HG03139 (cell line): ENCODE measurements at regions not wholly inside any gene's neighbourhood (a gene's known extent, or its start where the extent isn't known, plus 50 kb on each side); places are given as distances from the start of the nearest gene placed in this dataset.

ENCODE experiments used
- ATAC-seq: cut with Tn5 transposase; IDR thresholded peaks from one replicate; pipeline ENCODE4 v1.9.1; 2021; ENCODE audit not compliant: unreplicated experiment

DNA sequence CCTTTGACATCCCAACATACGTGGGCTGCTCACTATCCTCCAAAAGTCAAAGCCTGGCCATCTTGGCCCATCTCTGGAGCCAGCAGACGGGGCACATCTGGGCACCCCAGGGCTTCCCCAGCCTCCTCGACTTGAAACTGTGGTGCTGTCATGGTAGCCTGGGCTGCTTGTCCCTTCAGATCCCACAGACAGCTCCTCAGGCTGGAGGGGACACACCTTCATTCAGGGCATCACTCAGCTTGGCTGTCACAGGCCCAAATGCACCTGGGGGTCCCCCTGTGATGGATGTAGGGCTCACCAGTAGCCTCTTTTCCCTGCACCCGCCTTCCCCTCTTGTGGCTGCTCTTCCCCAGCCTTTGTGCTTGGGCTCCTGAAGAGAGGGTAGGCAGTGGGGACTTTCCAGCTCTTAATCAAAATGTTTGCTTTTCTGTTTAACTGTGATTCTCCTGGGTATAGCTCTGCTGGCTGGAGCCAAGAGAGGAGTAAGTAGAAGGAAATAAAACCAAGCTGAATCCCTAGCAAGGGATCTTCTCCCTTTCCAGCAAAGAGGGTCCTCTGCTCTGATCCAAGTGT, 92.3 kb downstream of the GYPC start:
- no peak for ATAC-seq

DNA sequence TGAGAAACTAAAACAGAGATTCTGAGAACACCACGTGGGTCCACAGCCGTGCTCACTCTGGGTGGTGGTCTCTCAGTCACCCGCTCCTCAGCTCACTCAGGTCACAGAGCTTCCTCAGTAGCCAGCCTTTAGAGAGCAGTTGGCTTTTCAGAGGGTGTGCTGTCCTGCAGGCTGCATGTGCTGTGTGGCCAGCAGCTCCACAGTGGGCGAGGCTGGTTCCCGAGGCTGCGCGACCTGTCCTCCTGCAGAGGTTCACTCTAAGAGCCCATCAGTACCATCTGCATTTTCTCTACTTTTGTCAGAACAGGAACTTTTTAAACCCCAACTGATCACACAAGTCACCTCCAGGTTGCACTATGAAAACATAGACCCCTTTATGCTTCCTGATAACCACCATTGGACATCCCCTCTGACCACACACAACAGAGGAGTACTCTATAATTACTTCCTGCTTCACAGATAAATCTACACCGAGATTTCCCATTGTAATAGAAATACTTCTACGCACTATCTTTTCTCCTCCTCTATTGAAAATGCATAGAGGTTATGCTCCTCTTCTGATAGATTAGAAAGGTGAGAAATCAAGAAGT, 93.1 kb downstream of the GYPC start:
- no peak for ATAC-seq

DNA sequence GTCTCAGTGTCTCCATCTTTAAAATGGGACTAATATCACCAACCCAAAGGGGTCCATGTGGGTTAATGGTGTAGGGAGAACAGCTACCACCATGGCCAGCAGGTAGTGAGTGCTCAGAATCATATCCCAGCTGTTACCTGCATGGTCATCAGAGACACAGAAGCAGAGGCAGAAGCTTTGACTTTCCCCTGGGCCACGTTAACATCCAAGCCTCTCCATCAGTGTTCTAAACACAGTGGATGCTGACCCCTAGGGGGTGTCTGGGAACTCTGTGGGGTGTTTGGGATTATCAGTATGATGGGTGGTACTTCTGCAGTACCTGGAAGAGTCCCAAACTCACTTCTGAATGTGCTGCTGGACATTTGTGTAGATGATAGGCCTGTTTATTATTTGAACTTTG, 93.6 kb downstream of the GYPC start:
- no peak for ATAC-seq

DNA sequence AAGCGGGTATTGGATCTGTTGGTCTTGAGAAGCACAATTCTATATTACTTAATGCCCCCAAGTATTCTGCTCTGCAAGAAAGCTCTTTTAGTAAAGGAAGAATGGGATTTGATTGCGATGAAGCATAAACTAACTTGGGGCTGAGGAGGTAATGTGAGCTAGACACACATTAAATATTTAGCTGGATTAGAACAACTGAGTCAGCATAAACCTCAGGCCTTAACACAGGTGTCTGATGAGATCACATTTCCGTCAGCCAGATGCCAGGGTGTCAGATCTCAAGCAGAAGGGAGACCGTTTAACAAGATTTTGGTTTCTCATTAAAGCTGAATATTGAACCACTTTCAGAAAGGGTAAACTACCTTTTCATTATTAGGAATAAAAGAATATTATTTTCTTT, 94.5 kb downstream of the GYPC start:
- no peak for ATAC-seq

DNA sequence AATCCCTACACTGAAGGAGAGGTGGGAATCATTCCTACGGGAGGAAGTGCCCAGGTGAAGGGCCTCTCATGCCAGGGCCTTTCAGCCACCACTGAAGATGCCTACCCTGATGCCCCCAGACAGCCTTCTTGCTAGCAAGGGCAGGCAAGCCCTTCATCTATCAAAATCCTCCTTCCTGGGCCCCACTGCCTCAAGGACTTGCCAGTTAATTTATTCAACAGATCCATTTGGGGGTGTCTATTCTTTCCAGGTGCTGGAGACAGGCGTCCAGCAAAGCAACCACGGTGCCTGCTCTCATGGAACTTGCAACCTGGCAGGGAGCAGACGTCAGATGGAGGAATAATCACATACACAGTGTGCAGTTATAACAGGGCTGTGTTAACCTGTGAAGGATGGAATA, 95.5 kb downstream of the GYPC start:
- no peak for ATAC-seq

DNA sequence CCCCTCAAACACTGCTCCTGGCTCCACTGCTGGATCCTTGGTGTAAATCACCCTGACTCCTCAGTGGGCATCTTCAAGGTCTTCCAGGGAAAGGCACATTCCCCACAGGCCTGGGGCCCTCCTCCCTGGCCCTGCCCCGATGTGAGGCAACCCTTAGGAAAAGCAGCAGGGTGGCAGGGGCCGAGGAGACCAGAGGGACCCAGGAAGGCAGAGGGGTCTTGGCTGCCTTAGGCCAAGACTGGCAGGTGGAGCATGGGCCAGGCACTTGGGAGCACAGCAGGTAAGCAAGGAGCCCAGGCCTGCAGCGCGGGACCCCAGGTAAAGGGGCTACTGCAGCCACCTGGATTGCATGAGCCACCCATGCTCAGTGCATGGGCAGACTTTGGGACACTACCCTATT, 96.9 kb downstream of the GYPC start:
- no peak for ATAC-seq

DNA sequence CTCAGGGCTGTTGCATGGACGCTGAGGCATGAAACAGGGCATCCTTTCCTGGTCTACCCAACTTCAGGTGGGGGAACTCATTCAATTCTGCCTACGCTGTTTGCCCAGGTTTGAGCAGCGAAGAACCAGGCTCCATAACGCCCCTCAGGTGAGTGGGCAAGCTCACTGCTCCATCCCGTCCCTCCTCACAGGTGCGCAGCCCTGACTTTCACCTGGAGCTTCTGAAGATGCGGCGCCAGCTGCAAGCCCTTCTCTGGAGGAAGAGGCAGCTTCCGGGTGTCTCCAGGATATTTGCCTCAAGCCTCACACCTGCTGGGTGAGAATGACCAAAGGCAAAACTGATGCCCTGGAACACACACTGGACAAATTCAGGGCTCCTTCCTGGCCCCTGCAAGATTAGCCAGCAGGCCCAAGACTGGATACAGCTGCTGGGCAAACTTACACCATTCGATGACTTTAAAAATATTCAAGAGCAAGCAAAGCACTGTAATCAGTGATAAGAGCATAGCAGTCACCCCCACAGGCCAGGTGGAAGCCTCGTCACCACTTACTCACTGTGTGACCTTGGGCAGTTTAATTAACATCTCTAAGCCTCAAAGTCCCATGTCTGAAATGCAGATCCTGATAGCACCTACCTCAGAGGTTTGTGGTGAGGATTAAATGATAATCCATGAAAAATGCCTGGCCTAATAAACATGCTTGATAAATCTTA, 97.7 kb downstream of the GYPC start:
- no peak for ATAC-seq

DNA sequence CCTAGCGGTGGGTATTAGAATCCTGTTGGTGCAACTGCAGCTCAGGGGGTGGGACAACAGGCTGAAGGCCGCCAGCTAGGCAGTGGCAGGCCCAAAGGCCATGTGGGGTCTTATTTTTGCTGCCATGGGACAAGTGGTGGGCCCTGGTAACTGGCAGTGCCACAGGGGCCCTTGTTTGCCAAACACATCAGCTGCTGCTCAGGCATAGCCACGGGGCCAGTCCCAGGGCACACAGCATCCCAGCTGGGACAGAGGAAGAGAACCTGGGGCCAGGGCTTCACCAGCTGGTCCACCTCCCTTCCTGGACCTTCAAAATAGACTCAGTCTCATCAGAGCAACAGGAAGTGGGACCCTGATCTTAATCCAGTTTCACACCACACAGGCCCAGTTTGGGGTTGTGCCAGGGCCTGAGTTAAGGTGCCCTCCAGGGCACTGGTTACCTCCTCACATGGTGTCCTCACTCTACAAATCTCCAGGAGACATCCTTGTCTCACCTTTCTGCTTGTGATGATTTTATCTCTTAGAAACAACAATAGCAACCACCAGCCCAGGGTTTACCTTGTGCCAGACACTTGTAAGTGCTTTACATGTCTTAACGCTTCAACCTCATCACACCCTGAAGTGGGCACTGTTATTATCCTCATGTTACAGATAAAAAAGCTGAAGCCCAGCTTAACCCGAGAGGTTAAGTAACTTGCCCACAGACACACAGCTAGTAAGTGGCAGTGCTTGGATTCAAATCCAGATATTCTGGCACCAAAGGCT, 98.5 kb downstream of the GYPC start:
- ATAC-seq = no peak

DNA sequence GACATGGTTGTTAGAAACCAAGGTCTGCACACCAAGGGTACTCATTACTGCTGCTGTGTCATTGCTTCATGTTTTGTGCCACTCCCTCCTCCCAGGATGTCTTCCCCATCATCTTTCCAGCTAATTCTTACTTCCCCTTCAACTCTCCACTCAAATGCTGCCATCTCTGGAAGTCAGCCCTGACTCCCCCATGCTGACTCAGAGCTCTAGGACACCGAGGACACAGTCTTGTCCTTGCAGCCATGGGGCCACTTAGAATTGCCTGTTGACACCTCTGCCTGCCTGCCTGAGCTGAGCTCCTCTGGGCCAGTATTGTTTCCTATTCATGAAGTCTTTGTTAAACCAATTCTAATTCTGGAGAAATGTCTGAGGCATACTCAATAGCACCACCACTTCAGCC, 100.2 kb downstream of the GYPC start:
- no peak for ATAC-seq

DNA sequence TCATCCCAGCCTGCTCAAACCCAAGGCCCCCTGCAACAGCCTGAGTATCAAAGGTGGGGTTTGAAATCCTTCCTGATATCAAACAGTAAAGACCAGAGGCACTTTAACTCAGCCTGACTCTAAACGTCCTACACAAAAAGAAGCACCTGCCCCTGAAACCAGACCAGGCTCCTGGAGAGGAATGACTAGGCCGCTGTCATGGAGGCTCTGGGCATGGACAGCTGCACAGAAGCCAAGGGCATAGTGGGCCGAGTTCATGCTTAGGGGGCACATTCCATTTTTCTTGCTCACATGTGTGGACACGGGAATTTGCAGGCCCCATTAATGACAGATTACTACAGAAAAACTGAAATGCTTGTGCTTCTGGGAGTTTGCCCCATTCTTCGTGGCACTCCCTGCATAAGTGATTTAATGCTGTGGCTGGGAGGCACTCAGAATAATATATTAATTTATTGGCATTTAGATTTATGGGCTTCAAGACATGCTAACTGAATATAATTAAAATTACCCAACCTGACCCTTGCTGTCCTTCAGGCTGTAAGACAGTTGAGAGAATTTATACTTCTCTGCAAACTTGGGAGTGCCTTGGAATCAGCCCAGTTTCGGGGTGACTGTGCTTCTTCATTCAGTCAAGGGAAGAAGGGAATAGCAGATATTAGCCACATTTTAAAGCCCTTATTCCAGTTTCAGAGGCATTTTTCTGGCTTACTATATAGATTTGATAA, 105.5 kb downstream of the GYPC start:
- ATAC-seq = no peak

DNA sequence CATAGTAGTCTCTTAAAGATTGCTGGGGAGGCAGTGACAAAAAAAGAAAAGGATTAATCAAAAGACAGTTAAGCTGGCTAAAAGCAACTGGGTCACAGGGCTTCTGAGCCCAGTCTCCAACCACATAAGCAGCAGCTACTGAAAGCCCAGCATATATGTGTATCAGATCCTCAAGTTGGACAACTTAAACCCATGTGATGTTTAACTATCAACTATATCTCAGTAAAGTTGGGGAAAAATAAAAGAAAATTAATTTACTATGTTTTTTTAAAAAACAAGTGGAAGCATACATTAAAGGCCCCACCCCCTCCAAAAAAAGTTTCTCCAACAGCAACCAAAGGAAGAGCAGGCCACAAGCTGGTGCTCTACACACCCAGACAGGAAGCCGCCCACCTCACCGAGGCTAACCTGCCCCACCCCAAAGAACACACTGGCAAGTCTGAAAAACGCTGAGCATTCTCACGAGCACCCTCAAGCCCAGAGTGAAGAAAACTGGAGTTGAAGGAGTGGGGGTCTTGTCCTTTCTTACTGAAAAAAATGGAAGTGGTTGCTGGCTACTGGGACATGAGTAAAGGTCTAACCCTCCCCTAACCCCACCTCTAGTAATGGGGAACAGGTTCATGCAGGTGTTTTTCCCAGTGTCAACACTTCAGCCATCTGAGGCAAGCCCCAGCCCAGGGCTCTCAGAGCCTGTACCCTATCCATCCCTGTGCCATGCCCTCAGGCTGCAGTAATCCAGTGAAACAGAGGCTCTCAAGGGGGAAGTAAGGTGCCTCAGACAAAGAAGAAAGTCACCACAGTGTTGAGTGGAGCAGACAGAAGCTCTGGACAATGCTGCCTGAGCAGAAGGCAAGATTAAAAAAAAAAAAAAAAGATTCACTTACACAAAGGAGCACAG, 106.3 kb downstream of the GYPC start:
- ATAC-seq = no peak

DNA sequence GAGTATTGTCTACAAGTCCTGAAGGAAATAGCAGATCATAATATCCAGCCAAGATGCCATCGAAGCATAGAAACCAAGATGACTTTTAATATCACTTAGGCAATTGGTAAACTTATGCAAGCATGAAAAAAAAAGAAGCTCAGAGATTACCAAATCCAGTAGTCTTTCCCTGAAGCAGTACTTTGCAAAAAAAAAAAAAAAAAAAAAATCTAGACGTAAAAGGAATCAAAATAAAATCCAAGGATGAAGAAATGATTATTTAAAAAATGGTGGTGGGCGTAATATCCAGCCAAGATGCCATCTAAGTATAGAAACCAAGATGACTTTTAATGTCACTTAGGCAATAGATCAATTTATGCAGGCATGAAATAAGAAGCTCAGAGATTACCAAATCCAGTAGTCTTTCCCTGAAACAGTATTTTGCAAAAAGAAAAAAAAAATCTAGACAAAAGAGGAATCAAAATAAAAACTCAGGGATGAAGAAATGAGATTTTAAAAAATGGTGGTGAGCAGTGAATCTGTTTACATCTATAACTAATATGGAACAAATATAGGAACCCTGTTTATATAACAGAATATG, 108.8 kb downstream of the GYPC start:
- no peak for ATAC-seq

DNA sequence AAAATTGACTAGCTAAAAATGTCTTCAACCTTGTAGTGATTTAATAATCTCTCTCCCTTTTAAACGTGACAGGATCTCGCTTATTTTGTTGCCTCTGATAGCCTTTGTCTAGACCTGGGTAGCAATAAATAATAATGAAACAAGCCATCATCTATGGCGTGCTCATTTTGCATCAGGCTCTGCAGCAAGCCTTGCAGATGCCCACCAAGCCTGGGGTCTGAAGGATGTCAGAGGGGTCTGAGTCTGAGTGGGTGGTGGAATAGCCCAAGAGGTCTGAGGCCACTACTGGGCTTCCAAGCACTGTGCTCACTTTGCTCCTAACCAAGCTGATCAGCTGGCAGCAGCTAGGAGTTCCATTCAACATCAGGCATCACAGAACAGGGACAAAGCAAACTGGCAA, 109.4 kb downstream of the GYPC start:
- ATAC-seq = no peak

DNA sequence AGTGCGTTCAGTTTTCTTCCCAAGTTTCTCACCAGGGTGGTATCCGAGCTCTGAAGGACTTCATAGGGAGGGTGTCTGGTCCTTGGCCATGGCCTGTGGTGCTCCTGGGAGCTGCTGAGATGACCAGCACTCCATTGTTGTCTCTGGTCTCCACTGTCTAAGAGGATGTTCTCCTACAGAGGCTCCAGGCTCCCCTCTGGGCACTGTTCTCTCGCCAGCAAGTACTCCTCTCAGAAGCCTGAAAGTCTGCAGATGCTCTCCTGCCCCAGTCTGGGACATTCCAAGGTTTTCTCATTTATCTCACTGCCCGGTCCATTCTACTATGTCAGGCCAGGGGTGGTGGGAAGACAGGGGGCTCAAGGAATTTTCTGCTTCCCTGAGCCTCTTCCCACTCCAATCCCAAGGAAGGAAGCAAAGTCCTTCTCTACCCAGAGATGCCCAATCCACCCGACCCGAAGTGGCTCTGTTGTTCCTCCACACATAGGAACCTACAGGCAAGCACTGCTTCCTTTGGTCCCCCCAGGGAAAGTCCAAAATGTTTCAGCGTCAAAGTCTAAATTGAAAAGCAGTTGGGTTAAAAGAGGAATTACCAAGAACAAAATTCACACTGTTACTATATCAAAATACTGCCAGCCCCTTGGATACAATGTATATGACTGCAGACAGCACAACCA, 110.5 kb downstream of the GYPC start:
- no peak for ATAC-seq

DNA sequence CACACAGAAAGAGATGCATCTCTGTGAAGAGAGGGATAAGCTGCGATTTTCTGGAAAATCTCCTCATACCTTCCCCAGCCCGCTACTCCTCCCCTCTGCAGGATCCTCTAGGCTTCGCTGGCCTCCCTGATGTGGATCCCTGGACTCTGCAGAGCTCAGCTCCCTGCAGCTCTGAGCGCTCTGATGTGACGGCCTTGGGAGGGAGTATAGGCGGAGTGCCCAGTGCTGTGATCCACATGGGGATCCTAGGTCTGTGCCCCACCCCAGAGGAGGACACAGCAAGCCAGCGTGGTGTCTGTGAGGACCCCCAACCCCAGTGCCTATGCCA, 111.0 kb downstream of the GYPC start:
- no peak for ATAC-seq

DNA sequence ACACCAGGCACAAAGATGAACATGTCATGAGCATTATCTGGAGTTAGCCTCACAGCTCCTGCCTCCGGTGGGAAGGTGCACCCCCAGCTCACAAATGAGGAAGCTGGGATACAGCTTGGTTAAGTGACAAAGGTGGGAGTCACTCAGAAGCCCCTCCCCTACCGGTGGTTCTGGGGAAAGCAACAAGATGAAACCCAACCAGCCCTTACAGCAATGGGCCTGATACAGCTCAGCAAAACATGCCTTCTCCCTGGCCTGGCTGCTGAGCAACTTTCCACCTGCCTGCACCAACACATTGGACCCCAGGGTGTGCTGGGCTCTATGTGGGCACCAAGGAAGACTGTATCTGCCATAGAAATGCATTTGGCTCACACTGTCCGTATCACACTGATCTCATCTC, 113.2 kb downstream of the GYPC start:
- no peak for ATAC-seq

DNA sequence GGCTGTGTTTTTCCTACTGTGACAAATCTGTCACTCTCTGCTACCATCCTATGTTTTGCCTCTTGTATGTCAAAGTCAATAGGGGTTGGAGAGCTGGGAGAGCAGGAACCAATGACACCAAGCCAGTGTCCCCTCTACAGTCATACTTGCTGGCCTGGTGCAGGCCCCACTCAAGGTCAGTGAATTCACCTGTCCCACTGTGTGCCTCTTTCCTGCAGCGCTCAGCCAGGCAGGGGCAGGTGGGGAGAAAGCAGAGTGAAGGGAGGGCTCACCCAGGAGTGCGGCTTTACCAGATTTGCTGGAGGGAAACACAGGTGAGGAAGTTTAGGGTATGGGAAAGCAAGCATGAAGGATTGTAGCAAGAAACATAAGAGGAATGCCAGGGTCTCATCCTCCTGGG, 114.5 kb downstream of the GYPC start:
- ATAC-seq = no peak

DNA sequence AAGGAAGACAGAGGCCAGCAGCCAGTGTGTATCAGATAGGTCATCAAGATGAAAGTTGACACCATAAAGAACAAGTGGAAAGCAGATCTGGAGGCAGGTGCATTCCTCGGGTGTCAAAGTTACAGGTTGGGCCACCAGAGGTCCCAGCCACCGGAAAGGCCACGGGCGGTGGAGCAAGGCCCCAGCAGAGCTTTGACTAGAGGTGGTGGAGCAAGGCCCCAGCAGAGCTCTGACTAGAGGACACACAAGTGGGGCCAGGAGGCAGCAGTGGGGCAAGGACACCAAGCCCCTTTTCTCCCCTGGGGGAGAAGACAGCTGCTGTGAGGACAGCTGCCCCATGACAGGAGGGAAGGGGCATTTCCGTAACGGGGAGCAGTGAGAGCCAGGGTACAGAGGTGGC, 115.1 kb downstream of the GYPC start:
- ATAC-seq = no peak

DNA sequence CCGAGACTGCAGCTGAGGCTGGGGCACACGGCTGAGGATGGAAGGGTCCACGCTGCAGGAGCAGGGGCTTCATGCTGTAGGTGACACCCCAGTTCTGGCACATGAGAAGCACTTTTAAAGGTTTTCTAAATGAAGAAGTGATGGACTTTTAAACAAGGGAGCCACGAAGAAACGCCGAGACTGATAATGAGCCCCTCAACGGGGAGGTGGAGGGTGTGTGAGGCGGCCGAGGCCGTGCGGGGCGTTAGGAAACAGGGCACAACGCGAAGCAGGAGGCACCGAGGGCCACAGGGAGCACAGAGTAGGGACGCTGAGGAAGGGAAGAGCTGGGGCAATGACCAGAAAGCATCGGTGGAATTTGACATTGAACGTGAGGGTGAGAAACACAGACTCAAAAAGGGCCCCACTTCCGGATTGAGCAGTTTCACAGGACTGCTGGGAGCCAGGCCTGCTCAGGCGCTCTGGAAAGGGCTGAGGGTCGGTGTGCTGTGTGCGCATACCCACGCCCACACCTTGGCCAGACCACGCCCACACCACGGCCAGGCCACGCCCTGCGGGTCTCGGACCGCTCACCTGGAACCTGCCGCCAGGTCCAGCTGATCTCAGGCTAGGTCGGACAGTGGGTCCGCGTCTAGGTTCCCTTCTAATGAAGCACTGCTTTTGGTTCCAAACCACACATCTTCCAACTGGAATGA, 115.7 kb downstream of the GYPC start:
- ATAC-seq = no peak
